ENCODE measurements at regions not wholly inside any gene's neighbourhood (a gene's known extent, or its start where the extent isn't known, plus 50 kb on each side); places are given as distances from the start of the nearest gene placed in this dataset.

DNA sequence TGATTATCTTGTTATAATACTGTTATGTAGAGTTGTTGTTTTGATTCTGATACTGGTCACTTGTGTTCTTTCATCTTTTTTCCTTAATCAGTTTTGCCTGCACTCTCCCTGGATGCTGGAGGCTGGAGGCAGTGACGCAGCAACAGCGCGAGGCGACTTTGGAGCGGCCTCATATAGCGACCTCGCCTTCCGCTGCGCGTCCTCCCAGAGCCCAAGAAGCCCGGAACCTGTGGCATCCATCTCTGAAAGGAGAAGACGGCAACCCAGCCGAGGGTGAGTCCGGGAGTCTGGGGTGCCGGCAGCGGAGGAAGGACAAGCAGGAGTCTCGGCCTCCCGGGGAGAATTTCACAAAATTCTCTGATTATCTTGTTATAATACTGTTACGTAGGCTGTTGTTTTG is 161.2 kb downstream of the ZNF33B start:
- TF ChIP-seq TAF1 (conservative IDR thresholded peaks at IDR 0.05) = no peak
- TF ChIP-seq RAD21 (IDR thresholded peaks at IDR 0.05) = no peak
- TF ChIP-seq, protein P1, sequence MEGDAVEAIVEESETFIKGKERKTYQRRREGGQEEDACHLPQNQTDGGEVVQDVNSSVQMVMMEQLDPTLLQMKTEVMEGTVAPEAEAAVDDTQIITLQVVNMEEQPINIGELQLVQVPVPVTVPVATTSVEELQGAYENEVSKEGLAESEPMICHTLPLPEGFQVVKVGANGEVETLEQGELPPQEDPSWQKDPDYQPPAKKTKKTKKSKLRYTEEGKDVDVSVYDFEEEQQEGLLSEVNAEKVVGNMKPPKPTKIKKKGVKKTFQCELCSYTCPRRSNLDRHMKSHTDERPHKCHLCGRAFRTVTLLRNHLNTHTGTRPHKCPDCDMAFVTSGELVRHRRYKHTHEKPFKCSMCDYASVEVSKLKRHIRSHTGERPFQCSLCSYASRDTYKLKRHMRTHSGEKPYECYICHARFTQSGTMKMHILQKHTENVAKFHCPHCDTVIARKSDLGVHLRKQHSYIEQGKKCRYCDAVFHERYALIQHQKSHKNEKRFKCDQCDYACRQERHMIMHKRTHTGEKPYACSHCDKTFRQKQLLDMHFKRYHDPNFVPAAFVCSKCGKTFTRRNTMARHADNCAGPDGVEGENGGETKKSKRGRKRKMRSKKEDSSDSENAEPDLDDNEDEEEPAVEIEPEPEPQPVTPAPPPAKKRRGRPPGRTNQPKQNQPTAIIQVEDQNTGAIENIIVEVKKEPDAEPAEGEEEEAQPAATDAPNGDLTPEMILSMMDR (IDR thresholded peaks at IDR 0.05; ENCODE audit: low read depth, low read length, missing input control) = no peak
- no peak for TF ChIP-seq GABPA (IDR thresholded peaks at IDR 0.05 in 1 of 2, conservative IDR thresholded peaks at IDR 0.05 in 1 of 2)
- TF ChIP-seq, protein P2, sequence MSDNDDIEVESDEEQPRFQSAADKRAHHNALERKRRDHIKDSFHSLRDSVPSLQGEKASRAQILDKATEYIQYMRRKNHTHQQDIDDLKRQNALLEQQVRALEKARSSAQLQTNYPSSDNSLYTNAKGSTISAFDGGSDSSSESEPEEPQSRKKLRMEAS (IDR thresholded peaks at IDR 0.05) = no peak
- TF ChIP-seq, protein P3, sequence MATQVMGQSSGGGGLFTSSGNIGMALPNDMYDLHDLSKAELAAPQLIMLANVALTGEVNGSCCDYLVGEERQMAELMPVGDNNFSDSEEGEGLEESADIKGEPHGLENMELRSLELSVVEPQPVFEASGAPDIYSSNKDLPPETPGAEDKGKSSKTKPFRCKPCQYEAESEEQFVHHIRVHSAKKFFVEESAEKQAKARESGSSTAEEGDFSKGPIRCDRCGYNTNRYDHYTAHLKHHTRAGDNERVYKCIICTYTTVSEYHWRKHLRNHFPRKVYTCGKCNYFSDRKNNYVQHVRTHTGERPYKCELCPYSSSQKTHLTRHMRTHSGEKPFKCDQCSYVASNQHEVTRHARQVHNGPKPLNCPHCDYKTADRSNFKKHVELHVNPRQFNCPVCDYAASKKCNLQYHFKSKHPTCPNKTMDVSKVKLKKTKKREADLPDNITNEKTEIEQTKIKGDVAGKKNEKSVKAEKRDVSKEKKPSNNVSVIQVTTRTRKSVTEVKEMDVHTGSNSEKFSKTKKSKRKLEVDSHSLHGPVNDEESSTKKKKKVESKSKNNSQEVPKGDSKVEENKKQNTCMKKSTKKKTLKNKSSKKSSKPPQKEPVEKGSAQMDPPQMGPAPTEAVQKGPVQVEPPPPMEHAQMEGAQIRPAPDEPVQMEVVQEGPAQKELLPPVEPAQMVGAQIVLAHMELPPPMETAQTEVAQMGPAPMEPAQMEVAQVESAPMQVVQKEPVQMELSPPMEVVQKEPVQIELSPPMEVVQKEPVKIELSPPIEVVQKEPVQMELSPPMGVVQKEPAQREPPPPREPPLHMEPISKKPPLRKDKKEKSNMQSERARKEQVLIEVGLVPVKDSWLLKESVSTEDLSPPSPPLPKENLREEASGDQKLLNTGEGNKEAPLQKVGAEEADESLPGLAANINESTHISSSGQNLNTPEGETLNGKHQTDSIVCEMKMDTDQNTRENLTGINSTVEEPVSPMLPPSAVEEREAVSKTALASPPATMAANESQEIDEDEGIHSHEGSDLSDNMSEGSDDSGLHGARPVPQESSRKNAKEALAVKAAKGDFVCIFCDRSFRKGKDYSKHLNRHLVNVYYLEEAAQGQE (IDR thresholded peaks at IDR 0.05) = no peak
- TF ChIP-seq, protein P4, sequence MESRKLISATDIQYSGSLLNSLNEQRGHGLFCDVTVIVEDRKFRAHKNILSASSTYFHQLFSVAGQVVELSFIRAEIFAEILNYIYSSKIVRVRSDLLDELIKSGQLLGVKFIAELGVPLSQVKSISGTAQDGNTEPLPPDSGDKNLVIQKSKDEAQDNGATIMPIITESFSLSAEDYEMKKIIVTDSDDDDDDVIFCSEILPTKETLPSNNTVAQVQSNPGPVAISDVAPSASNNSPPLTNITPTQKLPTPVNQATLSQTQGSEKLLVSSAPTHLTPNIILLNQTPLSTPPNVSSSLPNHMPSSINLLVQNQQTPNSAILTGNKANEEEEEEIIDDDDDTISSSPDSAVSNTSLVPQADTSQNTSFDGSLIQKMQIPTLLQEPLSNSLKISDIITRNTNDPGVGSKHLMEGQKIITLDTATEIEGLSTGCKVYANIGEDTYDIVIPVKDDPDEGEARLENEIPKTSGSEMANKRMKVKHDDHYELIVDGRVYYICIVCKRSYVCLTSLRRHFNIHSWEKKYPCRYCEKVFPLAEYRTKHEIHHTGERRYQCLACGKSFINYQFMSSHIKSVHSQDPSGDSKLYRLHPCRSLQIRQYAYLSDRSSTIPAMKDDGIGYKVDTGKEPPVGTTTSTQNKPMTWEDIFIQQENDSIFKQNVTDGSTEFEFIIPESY (IDR thresholded peaks at IDR 0.05) = no peak
- TF ChIP-seq RXRA (IDR thresholded peaks at IDR 0.05) = no peak
- TF ChIP-seq JUND (IDR thresholded peaks at IDR 0.05) = no peak
- TF ChIP-seq YY1 (IDR thresholded peaks at IDR 0.05) = no peak
- TF ChIP-seq FOXA1 (IDR thresholded peaks at IDR 0.05) = no peak
- no peak for TF ChIP-seq HNF4A (conservative IDR thresholded peaks at IDR 0.05)
- TF ChIP-seq, protein P5, sequence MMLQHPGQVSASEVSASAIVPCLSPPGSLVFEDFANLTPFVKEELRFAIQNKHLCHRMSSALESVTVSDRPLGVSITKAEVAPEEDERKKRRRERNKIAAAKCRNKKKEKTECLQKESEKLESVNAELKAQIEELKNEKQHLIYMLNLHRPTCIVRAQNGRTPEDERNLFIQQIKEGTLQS (IDR thresholded peaks at IDR 0.05) = no peak

Measured in liver (tissue), 3 donors.